ENCODE measurements at regions not wholly inside any gene's neighbourhood (a gene's known extent, or its start where the extent isn't known, plus 50 kb on each side); places are given as distances from the start of the nearest gene placed in this dataset.

GRCh38 chr1:208332774-208333126 is 88.6 kb upstream of the PLXNA2 start:
- TF ChIP-seq CTCF (IDR thresholded peaks at IDR 0.05; ENCODE audit: low read depth, low read length, missing control alignments): no peak
- DNase-seq (ENCODE audit: low read depth): no peak
- H3K4me3 ChIP-seq (ENCODE audit: low read depth, low read length): no peak overlapping the region

- no peak for TF ChIP-seq CTCF (IDR thresholded peaks at IDR 0.05; ENCODE audit: low read depth, low read length, missing control alignments)
- no peak for DNase-seq (ENCODE audit: low read depth)
These were observed 89.5 kb upstream of the PLXNA2 start for GRCh38 chr1:208333676-208334075.

GRCh38 chr1:208335371-208336136 is 91.4 kb upstream of the PLXNA2 start:
- TF ChIP-seq CTCF (IDR thresholded peaks at IDR 0.05; ENCODE audit: low read depth, low read length, missing control alignments): no peak
- DNase-seq (ENCODE audit: low read depth): no peak
- H3K4me3 ChIP-seq (ENCODE audit: low read depth, low read length): no peak overlapping the region

More at GRCh38 chr1:208333676-208334075, 89.5 kb upstream of the PLXNA2 start:
- no peak overlapping the region for H3K4me3 ChIP-seq (ENCODE audit: low read depth, low read length)

- H3K4me3 ChIP-seq (ENCODE audit: low read depth, low read length): no peak overlapping the region
- TF ChIP-seq CTCF (IDR thresholded peaks at IDR 0.05; ENCODE audit: low read depth, low read length, missing control alignments): no peak
- no peak for DNase-seq (ENCODE audit: low read depth)
These were observed 91.9 kb upstream of the PLXNA2 start for GRCh38 chr1:208336137-208336518.

DNA sequence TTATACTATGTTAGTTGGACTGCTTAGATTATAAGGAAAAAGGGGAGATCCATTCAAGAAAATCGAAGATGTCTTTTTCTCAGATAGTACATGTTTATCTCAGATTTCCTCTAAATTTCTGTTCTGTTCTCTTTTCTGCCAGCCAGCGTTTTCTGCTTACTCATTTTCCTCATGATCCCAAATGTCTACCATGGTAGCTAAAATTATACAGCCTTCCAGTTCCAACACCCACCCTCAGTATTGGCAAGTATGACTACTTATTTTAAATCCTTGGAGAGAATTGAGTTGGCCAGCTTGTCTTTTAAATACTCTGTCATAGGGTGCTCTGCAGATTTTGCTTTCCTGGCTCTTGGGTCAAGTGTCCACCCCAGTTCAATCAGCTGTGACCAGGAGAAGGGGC is 95.7 kb upstream of the PLXNA2 start:
- TF ChIP-seq CTCF (IDR thresholded peaks at IDR 0.05; ENCODE audit: low read depth, low read length, missing control alignments): no peak
- no peak overlapping the region for H3K4me3 ChIP-seq (ENCODE audit: low read depth, low read length)
- DNase-seq (ENCODE audit: low read depth): no peak

DNA sequence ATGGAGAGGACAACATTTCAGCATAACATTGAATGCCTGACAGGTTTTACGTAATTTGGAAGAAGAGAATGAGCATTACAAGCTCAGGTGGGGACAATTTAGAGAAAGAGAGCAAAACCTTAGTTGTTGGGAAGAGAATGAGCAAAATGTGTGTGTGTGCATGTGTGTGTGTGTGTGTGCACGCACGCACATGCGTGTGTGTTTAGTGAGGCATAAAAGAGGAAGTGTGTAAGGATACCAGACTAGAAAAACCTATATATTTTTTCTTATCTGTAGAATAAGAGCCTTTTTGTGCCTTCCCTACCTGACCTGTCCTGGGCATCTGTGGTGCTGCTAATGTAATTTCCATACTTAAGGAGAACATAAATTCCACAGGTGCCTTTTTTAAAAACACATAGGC is 99.0 kb upstream of the PLXNA2 start:
- no peak for DNase-seq (ENCODE audit: low read depth)
- no peak for TF ChIP-seq CTCF (IDR thresholded peaks at IDR 0.05; ENCODE audit: low read depth, low read length, missing control alignments)

DNA sequence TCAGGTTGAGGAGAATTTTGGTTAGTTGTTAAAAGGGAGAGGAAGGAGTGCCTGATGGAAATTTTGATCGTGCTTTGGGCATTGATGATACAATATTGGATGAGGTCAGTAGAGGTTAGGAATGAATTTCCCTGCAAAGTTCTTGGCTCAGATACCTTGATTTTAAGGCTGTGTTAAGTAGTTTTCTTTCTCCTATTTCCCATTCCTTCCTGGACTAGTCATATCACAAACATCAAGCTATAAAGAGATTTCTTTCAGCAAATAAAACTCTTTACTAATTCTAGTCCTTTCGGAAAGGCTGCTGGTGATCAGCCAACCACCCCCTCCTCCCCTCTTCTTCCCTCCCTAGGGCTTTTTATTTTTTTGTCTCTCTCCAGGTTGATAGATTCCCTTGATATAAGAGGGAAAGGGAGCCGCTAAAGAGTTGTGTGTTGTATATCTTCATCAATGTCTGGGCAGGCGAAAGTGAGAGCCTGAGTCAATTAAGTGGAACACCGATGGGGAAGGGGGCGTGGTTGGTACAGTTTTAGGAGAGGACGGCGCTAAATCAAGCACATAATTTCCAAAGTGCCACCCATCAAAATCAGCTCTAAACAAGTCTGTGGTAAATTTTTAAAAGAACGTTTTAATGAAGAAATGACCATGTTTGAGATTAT is 100.1 kb upstream of the PLXNA2 start:
- no peak overlapping the region for H3K4me3 ChIP-seq (ENCODE audit: low read depth, low read length)
- no peak for TF ChIP-seq CTCF (IDR thresholded peaks at IDR 0.05; ENCODE audit: low read depth, low read length, missing control alignments)
- DNase-seq (ENCODE audit: low read depth): no peak

More for the DNA sequence above, 99.0 kb upstream of the PLXNA2 start:
- no peak overlapping the region for H3K4me3 ChIP-seq (ENCODE audit: low read depth, low read length)
